ENCODE measurements at regions not wholly inside any gene's neighbourhood (a gene's known extent, or its start where the extent isn't known, plus 50 kb on each side); places are given as distances from the start of the nearest gene placed in this dataset.
"Not testable (repeated sequence)": the region's sequence is repeated elsewhere in the genome, so short reads cannot be mapped to it uniquely, and the experiment has no call there.

DNA sequence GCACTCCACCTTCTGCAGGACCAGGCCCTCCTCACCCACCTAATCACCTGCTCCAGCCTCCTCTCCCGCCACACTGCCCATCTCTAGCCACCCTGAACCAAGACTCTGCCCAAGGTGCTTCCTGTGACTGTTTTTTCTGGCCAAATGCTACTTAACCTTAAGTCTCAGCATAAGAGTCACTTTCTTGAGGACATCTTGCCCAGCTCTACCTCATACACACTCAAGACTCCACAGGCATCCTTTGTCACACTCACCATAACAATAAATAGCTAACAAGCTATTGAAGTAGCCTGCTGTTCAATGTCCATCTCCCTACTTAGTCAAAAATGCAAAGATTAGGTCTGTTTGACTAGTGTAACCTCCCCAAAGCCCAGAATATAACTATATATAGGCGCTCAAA is 455.4 kb upstream of the NFE2L3 start:
- Histone ChIP-seq H3K4me2 (no peak overlapping the region), H3K27ac (no peak overlapping the region), H2AFZ (no peak overlapping the region), H3K9me3 (ENCODE audit: insufficient read depth, low read depth) (no peaks in the 10 kb centered on the region), H3K4me3 (no peak overlapping the region), H3F3A (ENCODE audit: insufficient read depth, low read depth) (no peaks in the 10 kb centered on the region), H4K20me1 (ENCODE audit: insufficient read depth) (no peaks in the 10 kb centered on the region), H3K4me1 (replicated peaks; ENCODE audit: insufficient read depth) (no peaks in the 10 kb centered on the region), H3K36me3 (ENCODE audit: low read depth) (no peaks in the 10 kb centered on the region), H3K27me3 (ENCODE audit: insufficient read depth, low read depth) (peaks cover 34% of the 10 kb centered on the region), H3K9me2 (ENCODE audit: insufficient read depth) (peaks cover 3% of the 10 kb centered on the region; the same call in 1 of the 2 replicates), H3K79me2 (ENCODE audit: low read depth) (no peaks in the 10 kb centered on the region)
- TF ChIP-seq, protein P1, sequence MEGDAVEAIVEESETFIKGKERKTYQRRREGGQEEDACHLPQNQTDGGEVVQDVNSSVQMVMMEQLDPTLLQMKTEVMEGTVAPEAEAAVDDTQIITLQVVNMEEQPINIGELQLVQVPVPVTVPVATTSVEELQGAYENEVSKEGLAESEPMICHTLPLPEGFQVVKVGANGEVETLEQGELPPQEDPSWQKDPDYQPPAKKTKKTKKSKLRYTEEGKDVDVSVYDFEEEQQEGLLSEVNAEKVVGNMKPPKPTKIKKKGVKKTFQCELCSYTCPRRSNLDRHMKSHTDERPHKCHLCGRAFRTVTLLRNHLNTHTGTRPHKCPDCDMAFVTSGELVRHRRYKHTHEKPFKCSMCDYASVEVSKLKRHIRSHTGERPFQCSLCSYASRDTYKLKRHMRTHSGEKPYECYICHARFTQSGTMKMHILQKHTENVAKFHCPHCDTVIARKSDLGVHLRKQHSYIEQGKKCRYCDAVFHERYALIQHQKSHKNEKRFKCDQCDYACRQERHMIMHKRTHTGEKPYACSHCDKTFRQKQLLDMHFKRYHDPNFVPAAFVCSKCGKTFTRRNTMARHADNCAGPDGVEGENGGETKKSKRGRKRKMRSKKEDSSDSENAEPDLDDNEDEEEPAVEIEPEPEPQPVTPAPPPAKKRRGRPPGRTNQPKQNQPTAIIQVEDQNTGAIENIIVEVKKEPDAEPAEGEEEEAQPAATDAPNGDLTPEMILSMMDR (conservative IDR thresholded peaks at IDR 0.05): no peak
- TF ChIP-seq EZH2 (IDR thresholded peaks at IDR 0.05; ENCODE audit: low read depth): no peak
- BruUV-seq (replicated peaks): no TSS peak
- POLR2A ChIA-PET (ENCODE audit: unreplicated experiment): no interaction called here
- intact Hi-C loops (cut with micrococcal nuclease; ENCODE audit: unreplicated experiment): no loop called here
- no peak for DNase-seq
- CTCF ChIA-PET: no interaction called here

DNA sequence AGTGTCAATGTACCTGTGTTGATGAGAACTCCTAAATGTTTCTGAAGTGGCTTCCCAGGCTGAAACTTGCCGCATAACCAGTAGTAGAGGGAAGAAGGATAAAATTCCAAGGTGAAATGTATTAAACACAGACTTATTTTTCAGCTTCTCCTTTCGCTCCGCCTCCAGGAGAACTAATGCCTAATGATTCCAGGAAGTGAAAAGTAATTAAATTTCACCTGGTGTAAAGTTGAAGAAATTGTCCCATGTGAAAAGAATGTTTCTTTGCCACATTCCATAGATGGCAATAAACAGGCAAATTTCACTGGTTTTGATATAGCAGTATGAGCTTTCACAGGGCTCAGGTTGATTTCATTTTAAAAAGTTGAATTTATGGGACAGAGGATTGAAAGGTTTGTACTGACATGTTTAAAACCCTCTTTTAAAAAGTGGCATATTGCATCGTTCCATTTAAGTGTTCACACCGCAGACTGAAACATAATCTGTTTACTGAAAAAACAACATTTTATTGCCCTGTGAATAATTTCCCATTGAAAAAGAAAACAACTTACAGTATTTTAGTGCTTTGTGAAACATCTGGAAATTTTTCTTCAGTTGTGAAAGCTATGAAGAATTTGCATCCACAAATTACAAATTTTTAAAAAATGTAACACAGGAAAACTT is 453.4 kb upstream of the NFE2L3 start:
- H3K9me2 ChIP-seq (ENCODE audit: insufficient read depth): no peaks in the 10 kb centered on the region
- no peaks in the 10 kb centered on the region for H3K36me3 ChIP-seq (ENCODE audit: low read depth)
- H3K9me3 ChIP-seq (ENCODE audit: insufficient read depth, low read depth): 0 out of 2 replicates have a peak, but pooled peaks cover 5% of the 10 kb centered on the region
- H3K4me1 ChIP-seq (replicated peaks; ENCODE audit: insufficient read depth): no peaks in the 10 kb centered on the region
- H3K79me2 ChIP-seq (ENCODE audit: low read depth): no peaks in the 10 kb centered on the region
- no peaks in the 10 kb centered on the region for H3F3A ChIP-seq (ENCODE audit: insufficient read depth, low read depth)
- H3K4me3 ChIP-seq: no peak overlapping the region
- H3K4me2 ChIP-seq: no peak overlapping the region
- H3K27ac ChIP-seq: no peak overlapping the region
- no TSS peak for BruUV-seq (replicated peaks)
- no peak overlapping the region for H2AFZ ChIP-seq
- ChIA-PET CTCF (no interaction called here), POLR2A (ENCODE audit: unreplicated experiment) (no interaction called here)
- peaks cover 25% of the 10 kb centered on the region for H3K27me3 ChIP-seq (ENCODE audit: insufficient read depth, low read depth)
- no peak for TF ChIP-seq EZH2 (IDR thresholded peaks at IDR 0.05; ENCODE audit: low read depth)
- TF ChIP-seq, protein P1 (conservative IDR thresholded peaks at IDR 0.05): no peak
- DNase-seq: no peak
- H4K20me1 ChIP-seq (ENCODE audit: insufficient read depth): no peaks in the 10 kb centered on the region
- intact Hi-C loops (cut with micrococcal nuclease; ENCODE audit: unreplicated experiment): no loop called here

DNA sequence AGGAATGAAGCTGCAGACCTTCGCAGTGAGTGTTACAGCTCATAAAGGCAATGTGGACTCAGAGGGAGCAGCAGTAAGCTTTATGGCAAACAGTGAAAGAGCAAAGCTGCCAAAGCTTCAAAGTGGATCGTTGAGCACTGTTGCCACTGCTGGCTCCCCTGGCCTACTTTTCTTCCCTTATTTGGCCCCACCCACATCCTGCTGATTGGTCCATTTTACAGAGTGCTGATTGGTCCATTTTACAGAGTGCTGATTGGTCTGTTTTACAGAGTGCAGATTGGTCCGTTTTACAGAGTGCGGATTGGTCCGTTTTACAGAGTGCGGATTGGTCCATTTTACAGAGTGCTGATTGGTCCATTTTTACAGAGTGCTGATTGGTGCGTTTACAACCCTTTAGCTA is 451.9 kb upstream of the NFE2L3 start:
- POLR2A ChIA-PET (ENCODE audit: unreplicated experiment): interaction anchor here (0.6 kb wide), 1 partner anchor 93 kb away, joined by 5 read pairs; no protein-coding TSS in a partner anchor
- H3K36me3 ChIP-seq (ENCODE audit: low read depth); intact Hi-C loops (cut with micrococcal nuclease; ENCODE audit: unreplicated experiment); H4K20me1 ChIP-seq (ENCODE audit: insufficient read depth); H3K4me1 ChIP-seq (replicated peaks; ENCODE audit: insufficient read depth); H3K79me2 ChIP-seq (ENCODE audit: low read depth); H3K4me2 ChIP-seq; H3K27ac ChIP-seq; H3K9me2 ChIP-seq (ENCODE audit: insufficient read depth); BruUV-seq (replicated peaks); H3K9me3 ChIP-seq (ENCODE audit: insufficient read depth, low read depth); H3F3A ChIP-seq (ENCODE audit: insufficient read depth, low read depth); CTCF ChIA-PET; H2AFZ ChIP-seq; H3K4me3 ChIP-seq; DNase-seq: not testable (repeated sequence)
- peaks cover 24% of the 10 kb centered on the region; the same call in 1 of the 2 replicates for H3K27me3 ChIP-seq (ENCODE audit: insufficient read depth, low read depth)

DNA sequence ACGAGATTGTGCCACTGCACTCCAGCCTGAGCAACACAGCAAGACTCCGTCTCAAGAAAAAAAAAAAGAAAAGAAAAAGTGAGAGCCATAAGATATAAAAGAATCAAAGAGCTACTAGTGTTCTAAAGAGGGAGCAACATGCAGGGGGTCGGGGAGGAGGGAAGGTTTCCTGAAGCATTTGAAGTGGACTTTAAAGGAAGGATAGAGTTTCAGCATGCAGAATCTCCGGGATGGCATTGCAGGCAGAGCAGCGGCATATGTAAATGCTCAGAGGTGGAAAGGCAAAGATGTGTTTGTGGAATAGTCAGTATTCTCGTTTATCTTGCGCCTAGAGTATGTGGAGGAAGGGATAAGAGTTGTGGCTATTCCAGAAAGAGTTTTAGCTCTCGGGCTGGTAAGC is 447.6 kb upstream of the NFE2L3 start:
- DNase-seq: no peak
- no peaks in the 10 kb centered on the region for H3F3A ChIP-seq (ENCODE audit: insufficient read depth, low read depth)
- TF ChIP-seq, protein P1 (conservative IDR thresholded peaks at IDR 0.05): no peak
- TF ChIP-seq EZH2 (IDR thresholded peaks at IDR 0.05; ENCODE audit: low read depth): no peak
- no peak overlapping the region for H3K27ac ChIP-seq
- intact Hi-C loops (cut with micrococcal nuclease; ENCODE audit: unreplicated experiment): no loop called here
- ChIA-PET CTCF (no interaction called here), POLR2A (ENCODE audit: unreplicated experiment) (no interaction called here)
- no TSS peak for BruUV-seq (replicated peaks)
- no peaks in the 10 kb centered on the region for H3K9me2 ChIP-seq (ENCODE audit: insufficient read depth)
- no peaks in the 10 kb centered on the region for H3K79me2 ChIP-seq (ENCODE audit: low read depth)
- no peak overlapping the region for H2AFZ ChIP-seq
- 0 out of 2 replicates have a peak, but pooled peaks cover 5% of the 10 kb centered on the region for H3K9me3 ChIP-seq (ENCODE audit: insufficient read depth, low read depth)
- H3K4me1 ChIP-seq (replicated peaks; ENCODE audit: insufficient read depth): no peaks in the 10 kb centered on the region
- peaks cover 49% of the 10 kb centered on the region for H3K27me3 ChIP-seq (ENCODE audit: insufficient read depth, low read depth)
- no peak overlapping the region for H3K4me2 ChIP-seq
- no peak overlapping the region for H3K4me3 ChIP-seq
- H3K36me3 ChIP-seq (ENCODE audit: low read depth): no peaks in the 10 kb centered on the region
- H4K20me1 ChIP-seq (ENCODE audit: insufficient read depth): no peaks in the 10 kb centered on the region
